HG03175 (cell line): ENCODE measurements at regions not wholly inside any gene's neighbourhood (a gene's known extent, or its start where the extent isn't known, plus 50 kb on each side); places are given as distances from the start of the nearest gene placed in this dataset.

ENCODE experiments used
- ATAC-seq: cut with Tn5 transposase; IDR thresholded peaks from one replicate; pipeline ENCODE4 v1.9.1; 2021; ENCODE audit warnings: mild to moderate bottlenecking, moderate library complexity; ENCODE audit not compliant: unreplicated experiment

- no peak for ATAC-seq
Observed at GRCh38 chr14:98165976-98166375, 1106.0 kb downstream of the BCL11B start.

- no peak for ATAC-seq
Observed at GRCh38 chr14:98167275-98167674, 1104.7 kb downstream of the BCL11B start.

- ATAC-seq, result no peak
Observed at GRCh38 chr14:98167705-98168104, 1104.3 kb downstream of the BCL11B start.

GRCh38 chr14:98168211-98168985 is 1103.6 kb downstream of the BCL11B start:
- no peak for ATAC-seq

- ATAC-seq, result no peak
Observed at GRCh38 chr14:98169170-98169587, 1102.8 kb downstream of the BCL11B start.

- no peak for ATAC-seq
Observed at GRCh38 chr14:98170575-98170974, 1101.4 kb downstream of the BCL11B start.

GRCh38 chr14:98171654-98172053 is 1100.3 kb downstream of the BCL11B start:
- ATAC-seq, result no peak

- ATAC-seq, result no peak
Observed at GRCh38 chr14:98172243-98172778, 1099.7 kb downstream of the BCL11B start.

GRCh38 chr14:98173305-98173704 is 1098.7 kb downstream of the BCL11B start:
- no peak for ATAC-seq

GRCh38 chr14:98174041-98174440 is 1098.0 kb downstream of the BCL11B start:
- ATAC-seq, result no peak

GRCh38 chr14:98175436-98175835 is 1096.6 kb downstream of the BCL11B start:
- ATAC-seq, result no peak

GRCh38 chr14:98175881-98176280 is 1096.1 kb downstream of the BCL11B start:
- ATAC-seq, result no peak

- ATAC-seq, result no peak
Observed at GRCh38 chr14:98176892-98177291, 1095.1 kb downstream of the BCL11B start.

- no peak for ATAC-seq
Observed at GRCh38 chr14:98177551-98177950, 1094.4 kb downstream of the BCL11B start.

GRCh38 chr14:98181241-98181640 is 1090.8 kb downstream of the BCL11B start:
- no peak for ATAC-seq

GRCh38 chr14:98181768-98182167 is 1090.2 kb downstream of the BCL11B start:
- ATAC-seq, result no peak

- ATAC-seq, result no peak
Observed at GRCh38 chr14:98182393-98183055, 1089.5 kb downstream of the BCL11B start.

- no peak for ATAC-seq
Observed at GRCh38 chr14:98183556-98183955, 1088.4 kb downstream of the BCL11B start.

GRCh38 chr14:98184457-98184856 is 1087.5 kb downstream of the BCL11B start:
- ATAC-seq, result no peak

GRCh38 chr14:98185036-98185435 is 1087.0 kb downstream of the BCL11B start:
- ATAC-seq, result no peak

- no peak for ATAC-seq
Observed at GRCh38 chr14:98186140-98186539, 1085.9 kb downstream of the BCL11B start.

GRCh38 chr14:98187281-98187680 is 1084.7 kb downstream of the BCL11B start:
- ATAC-seq, result no peak
